Suprapubic skin (tissue), 4 donors: ENCODE measurements at regions not wholly inside any gene's neighbourhood (a gene's known extent, or its start where the extent isn't known, plus 50 kb on each side); places are given as distances from the start of the nearest gene placed in this dataset.

Experiments
- CTCF ChIP-seq, 2 donors: fragments of 200-600 bp in 1 of 2; fragments of 450-650 bp in 1 of 2; sonication (generic) in 1 of 2; IDR thresholded peaks; one replicate each; pipeline ENCODE4 v1.5.1; 2016 to 2019; ENCODE audit warnings: antibody characterized with exemption in 2 of 2, mild to moderate bottlenecking in 1 of 2, moderate library complexity in 1 of 2
- EP300 ChIP-seq: sonication (generic); formaldehyde crosslinking; IDR thresholded peaks from one replicate; pipeline ENCODE4 v1.6.1; 2017; ENCODE audit warnings: antibody characterized with exemption
- POLR2A ChIP-seq, 2 donors: fragments of 450-650 bp; IDR thresholded peaks; one replicate each; pipeline ENCODE4 v1.6.1; 2017; ENCODE audit warnings: antibody characterized with exemption in 2 of 2, mild to moderate bottlenecking in 2 of 2, moderate library complexity in 2 of 2
- POLR2AphosphoS5 ChIP-seq, 3 donors: sonication (generic); formaldehyde crosslinking; IDR thresholded peaks; one replicate each; pipeline ENCODE4 v1.6.1; 2017; ENCODE audit warnings: antibody characterized with exemption in 3 of 3

DNA sequence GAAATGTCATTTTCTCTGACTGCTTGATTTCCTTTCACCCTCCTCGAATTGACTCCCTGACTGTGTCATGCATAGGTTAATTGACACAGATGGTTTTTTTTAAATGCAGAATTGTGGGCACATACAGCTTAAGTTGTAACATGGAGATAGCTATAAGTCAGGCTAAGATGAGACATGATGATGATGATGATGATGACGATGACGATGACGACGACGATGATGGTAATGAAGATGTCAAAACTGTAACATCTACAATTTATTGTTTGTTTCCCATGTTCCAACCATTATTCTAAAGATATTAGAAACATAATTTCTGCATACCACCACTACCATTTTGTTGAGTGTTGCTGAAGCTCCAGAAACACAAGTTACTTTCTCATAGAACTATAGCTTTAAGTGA lies 1232.8 kb downstream of the XPNPEP1 start:
- TF ChIP-seq CTCF (IDR thresholded peaks at IDR 0.05) (no peak), POLR2A (IDR thresholded peaks at IDR 0.05) (no peak), EP300 (no peak), POLR2AphosphoS5 (IDR thresholded peaks at IDR 0.05) (no peak)
